HG02763 (cell line): ENCODE measurements at regions not wholly inside any gene's neighbourhood (a gene's known extent, or its start where the extent isn't known, plus 50 kb on each side); places are given as distances from the start of the nearest gene placed in this dataset.
A peak's percentile ranks its signal among the peaks of the same experiment; 100 is the strongest.
"Not testable (repeated sequence)": the region's sequence is repeated elsewhere in the genome, so short reads cannot be mapped to it uniquely, and the experiment has no call there.

ENCODE experiments used
- ATAC-seq: cut with Tn5 transposase; IDR thresholded peaks from one replicate; pipeline ENCODE4 v1.9.1; 2021; ENCODE audit warnings: mild to moderate bottlenecking, moderate library complexity; ENCODE audit not compliant: unreplicated experiment

DNA sequence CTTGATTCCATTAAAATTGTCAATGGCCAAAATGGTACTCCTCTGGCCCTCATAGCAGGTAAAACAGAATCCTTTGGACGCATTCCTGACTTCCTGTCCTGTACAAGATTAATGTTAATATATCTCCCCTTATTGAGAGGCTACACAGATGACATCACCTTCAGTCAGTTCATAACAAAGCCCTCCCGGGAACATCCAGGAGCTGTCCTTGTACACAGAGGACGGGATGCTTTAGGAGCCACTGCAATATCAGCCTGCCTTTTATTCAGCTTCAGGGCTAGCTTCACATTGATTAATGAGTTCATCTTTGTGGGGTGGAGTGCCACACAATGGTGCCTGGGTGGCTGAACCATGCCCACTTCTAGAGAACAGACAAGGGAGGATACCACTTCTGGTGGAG lies 235.1 kb downstream of the NRIP1 start:
- ATAC-seq, result no peak

DNA sequence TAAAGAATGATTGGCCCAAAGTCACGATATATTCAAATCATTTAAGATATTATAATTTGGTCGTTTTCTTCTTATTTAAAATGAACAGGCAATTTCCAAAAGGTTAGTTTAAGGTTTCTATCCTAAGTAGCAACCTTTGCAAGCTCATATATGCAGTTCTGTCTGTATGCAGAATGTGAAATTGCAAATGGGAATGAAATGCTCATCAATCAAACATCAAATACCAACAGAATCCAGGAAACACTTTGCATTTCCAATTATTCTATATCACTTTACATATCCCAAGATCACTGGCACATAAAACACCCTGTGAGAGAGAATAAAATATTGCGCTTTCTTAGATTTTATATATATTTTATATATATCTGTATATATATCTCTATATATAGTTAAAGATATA lies 237.3 kb downstream of the NRIP1 start:
- ATAC-seq, result no peak

DNA sequence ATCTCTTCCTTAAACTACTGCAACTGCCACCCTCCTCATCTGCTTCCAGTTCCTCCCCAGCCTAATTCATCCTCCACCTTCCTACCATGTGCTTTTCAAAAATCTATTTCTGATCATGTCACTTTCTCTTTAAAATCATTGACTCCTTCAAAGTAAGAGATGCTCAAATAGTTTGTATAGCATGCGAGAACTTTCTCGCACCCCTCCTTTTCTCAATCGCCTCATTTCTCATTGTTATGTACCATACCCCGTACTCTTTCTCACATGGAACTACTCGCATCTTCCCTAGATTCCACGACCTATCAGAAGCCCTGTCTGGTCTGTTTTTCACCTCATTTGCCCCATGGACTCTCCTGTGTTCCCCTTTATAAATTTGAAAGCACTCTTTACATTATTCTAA lies 238.2 kb downstream of the NRIP1 start:
- ATAC-seq, result no peak

DNA sequence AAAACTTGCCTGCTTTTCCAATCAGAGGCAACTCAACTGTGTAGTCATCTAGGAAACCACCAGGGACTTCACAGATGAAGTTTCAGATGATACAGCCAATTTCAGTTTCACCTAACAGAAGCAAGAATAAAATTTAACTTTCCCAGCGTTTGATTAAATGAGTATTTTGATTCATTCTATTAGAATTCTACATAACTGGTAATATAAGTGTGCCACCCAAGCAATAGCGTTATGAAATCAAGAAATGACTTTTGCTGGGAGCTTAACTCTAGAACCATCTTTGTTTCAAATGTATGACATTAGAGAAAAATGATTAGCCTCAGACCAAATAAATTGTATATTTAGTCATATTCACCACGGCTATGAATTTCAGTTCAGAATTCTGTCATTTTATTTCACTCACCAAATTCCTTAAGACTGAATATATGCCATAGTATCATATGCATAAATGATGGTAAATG lies 239.3 kb downstream of the NRIP1 start:
- peak; percentile 79 for ATAC-seq

DNA sequence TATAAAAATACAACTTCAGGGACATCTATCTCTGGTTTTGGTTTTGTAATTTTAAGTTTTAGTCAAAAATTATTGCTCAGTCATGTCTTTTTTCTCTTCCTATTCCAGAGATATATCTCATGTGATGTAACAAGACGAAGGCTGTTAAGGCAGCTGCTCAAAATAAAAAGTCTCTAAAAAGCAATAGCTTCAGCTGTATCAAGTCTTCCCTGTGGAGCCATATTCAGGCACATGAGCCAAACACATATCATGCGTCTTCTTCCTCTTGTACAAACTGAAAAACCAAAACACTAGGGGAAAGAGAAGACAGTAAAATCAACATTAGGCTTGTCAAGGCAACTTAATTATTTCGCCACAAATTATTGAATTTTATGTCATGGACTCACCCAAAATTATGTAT lies 240.7 kb downstream of the NRIP1 start:
- no peak for ATAC-seq

DNA sequence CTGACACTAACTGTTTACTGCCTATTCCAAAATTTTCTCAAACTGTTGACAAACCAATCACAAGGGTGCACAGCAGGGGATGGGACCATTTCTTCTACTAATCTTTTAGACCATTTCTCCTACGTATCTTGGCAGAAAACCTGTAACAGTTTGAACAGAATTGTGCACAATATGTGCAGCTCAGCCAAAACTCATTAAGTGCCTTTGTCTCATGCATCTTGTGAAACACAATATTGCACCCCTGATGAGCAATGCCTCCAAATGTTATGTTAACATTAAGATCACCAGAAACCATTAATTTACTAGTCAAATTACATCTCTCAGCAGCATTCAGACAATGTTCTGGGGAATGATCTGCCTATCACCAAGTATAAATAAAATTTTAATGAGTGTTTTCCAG lies 247.5 kb downstream of the NRIP1 start:
- ATAC-seq, result no peak

DNA sequence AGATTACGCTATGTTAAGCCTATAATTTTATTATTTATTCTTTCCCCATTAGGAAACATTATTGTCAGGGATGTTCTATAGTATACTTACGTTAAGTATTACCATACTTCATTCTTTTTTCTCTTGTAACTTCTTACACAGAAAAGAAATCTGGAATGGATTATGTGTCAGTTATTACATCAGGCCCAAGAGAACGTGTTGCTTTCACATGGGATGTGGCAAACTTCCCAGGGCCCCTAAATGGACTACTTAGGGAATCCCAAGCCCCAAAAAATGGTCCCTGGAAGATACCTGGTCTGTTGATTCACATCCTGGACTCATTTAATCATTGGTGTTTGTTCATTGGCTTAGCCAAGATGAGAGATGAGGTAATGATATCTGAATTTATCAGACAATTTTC lies 249.8 kb downstream of the NRIP1 start:
- ATAC-seq, result no peak

DNA sequence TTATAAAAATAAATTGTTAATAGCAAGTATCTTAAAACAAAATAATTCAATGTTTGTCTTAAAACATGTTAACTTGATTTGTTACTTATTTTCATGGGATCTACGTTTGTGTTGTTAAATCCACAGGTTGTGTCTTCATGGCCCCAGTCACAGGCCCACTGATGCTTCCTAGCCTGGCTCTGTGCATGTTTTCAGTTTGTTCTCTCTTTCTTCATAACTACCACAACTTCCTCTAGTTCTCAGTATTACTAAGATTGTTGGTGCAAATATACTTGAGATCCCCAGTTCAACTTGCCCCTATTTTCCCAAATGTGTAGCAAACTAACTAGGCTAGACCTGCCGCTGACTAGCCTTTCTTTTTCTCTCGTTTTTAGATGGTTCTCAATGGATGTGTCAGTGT lies 250.5 kb downstream of the NRIP1 start:
- ATAC-seq, result no peak

DNA sequence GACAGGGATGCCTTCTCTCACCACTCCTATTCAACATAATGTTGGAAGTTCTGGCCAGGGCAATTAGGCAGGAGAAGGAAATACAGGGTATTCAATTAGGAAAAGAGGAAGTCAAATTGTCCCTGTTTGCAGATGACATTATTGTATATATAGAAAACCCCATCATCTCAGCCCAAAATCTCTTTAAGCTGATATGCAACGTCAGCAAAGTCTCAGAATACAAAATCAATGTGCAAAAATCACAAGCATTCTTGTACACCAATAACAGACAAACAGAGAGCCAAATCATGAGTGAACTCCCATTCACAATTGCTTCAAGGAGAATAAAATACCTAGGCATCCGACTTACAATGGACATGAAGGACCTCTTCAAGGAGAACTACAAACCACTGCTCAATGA lies 258.1 kb upstream of the SAMSN1 start:
- not testable (repeated sequence) for ATAC-seq

DNA sequence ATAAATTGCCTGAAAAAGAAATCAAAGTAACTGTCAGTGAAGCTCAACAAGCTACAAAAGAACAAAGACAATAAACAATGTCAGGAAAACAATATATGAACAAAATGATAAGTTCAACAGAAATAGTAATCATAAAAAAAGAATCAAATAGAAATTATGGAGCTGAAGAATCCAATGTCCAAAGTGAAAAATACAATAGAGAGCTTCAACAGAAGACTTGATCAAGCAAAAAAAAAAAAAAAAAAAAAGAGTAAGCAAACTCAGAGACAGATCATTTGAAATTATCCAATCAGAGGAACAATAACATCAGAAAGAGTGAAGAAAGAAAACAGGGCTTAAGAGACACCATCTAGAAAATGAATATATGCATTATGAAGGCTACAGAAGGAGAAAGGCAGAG lies 251.4 kb upstream of the SAMSN1 start:
- no peak for ATAC-seq

DNA sequence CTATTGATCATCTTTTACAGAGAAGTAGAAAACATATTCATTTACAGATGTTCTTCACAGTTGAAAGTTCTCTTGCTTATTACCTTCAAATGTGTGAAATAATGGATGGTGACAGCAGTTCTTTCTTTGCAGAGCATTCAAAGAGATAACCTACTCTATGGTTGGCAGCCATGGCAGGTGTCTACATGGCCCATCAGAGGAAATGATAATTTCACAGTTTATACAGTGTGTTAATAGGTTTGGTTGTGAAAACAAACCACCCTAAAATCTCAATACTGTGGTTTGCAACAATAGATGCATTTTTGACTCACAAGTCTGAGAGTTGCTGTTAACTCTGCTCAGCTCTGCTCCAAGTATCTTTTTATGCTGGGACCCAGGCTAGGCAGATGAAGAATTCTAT lies 241.2 kb upstream of the SAMSN1 start:
- no peak for ATAC-seq

DNA sequence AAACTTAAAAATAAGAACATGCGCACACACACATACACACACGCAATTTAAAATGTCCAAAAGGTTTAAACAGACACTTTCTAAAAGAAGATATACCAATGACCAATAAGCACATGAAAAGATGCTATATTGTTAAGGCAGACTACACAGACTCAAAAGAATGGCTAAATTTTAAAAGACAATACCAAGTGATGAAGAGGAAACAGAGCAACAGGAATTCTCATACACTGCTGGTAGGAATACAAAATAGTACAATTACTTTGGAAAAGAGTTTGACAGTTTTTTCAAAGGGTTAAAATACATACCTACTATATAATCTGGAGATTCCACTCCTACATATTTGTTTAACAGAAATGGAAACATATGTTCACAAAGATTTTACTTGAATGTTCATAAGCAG lies 239.6 kb upstream of the SAMSN1 start:
- ATAC-seq, result no peak

DNA sequence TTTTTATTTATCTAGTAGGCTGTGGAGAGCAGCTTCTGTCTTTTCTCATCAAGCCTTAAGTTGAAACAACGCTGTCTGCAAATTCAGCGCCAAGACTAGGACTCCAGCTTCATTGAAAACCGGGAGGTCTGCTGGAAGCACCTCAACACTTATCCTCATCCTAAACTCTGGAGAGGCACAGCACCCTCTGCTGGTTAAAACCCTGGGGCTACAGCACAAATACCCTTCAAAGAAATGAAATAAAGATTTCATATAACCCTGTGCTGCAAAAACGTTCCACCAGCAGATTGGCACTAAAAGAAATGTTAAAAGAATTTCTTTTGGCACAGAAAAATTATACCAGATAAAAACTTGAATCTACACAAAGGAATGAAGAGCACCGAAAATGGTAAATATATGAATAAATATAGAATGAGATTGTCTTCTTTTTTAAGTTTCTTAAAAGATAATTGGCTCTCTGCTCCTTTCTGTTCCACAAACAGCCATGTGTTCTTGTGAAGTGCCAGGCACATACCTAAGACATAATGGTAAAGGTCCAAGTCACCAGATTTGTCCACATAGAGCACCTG lies 227.7 kb upstream of the SAMSN1 start:
- ATAC-seq, result no peak

DNA sequence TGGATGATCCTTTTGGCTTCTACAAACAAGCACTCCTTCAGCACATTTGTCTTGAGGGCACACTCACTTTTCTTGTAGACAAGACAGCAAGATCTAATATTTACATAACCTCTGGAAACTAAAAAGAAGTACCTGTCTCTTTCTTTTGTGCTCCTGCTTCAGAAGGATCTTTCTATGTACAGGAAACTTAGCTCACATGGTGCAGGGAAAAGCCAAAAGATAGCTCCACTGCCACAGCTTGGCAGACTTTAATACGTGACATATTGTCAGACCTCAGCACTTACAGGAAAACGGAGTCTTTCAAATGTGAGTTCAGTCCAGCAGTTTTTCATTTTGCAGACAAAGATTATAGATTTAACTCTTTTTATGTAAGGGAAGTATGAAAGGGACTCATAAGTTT lies 225.5 kb upstream of the SAMSN1 start:
- ATAC-seq, result no peak

DNA sequence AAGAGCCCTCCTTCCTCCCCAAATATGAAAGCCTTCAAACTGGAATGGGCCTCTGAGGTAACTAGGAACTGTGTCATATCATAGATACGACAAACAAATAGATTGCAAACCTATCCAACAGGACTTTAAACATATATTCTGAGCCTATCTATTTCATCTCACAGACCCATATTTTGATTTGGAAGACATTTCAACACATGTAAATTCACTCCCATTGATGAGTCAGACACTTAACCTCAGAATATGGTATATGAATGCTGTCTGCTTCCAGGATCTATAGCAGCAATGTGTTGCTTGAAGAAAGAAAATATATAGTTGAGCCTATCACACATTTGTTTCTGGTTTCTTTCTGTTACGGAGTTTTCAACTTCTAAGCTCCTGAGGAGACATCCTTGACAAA lies 221.9 kb upstream of the SAMSN1 start:
- no peak for ATAC-seq

DNA sequence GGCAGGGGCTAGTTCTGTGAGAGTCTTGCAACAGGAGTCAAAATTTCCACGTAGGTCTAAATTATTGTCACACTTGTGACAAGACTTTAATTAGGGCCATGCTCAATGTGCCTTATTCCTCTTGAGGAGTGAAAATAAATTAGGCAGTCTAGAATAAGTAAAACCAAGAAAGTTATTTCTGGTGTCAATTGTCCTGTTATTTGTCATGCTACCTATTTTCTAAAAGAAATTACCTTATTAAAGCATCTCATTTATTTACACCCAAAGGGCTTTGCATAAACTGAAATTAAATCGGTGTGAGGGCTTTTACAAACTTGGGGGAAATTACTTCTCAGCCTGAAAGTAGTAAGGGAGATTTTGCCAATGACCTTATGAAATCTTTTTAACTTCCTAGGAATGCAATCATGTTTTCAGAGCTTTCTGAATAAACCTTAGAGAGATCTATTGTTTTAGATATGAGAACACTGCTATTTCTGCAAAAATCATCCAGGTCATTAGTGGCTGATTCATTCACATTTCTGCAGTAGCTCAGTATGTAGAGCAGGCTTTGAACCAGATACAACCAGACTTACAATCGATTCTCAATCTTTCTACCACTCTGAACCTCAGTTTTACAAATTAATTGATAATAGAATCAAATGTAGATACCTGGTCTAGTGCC lies 221.2 kb upstream of the SAMSN1 start:
- no peak for ATAC-seq

DNA sequence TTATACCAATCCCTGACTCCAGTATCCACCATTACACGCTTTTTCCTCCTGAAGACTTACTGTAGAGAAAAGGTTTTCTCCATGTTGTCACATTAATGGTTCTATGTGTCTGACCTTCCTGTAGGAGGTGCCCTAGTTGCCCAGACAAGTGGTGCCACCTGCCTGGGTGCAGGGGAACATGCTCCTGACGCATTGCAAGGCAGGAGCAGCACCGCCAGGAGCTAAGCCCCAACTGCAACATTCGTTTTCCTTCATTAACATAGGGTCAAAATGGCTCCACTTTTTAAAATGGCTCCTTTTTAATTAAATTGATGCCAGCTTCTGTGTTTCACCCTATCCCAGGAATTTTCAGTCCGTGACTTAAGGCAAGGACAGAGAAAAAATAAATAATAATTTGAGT lies 220.1 kb upstream of the SAMSN1 start:
- ATAC-seq, result no peak

DNA sequence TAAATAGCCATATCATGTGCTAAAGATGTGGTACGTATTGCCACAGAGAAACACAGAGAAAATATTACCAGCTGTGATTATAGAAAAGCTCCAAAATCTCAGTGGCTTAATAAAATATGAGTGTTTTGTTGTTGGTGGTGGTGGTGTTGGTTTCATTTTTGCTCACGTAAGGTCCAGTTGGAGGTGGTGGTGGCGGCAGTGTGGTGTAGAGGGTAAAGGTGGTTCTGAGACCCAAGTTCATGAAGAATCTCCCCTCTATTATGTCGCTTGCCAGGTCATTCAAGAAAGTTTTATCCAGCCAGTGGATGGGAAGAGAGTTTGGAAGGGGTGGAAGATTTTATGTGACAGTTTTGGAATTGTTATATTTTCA lies 217.6 kb upstream of the SAMSN1 start:
- ATAC-seq, result peak; percentile 15

DNA sequence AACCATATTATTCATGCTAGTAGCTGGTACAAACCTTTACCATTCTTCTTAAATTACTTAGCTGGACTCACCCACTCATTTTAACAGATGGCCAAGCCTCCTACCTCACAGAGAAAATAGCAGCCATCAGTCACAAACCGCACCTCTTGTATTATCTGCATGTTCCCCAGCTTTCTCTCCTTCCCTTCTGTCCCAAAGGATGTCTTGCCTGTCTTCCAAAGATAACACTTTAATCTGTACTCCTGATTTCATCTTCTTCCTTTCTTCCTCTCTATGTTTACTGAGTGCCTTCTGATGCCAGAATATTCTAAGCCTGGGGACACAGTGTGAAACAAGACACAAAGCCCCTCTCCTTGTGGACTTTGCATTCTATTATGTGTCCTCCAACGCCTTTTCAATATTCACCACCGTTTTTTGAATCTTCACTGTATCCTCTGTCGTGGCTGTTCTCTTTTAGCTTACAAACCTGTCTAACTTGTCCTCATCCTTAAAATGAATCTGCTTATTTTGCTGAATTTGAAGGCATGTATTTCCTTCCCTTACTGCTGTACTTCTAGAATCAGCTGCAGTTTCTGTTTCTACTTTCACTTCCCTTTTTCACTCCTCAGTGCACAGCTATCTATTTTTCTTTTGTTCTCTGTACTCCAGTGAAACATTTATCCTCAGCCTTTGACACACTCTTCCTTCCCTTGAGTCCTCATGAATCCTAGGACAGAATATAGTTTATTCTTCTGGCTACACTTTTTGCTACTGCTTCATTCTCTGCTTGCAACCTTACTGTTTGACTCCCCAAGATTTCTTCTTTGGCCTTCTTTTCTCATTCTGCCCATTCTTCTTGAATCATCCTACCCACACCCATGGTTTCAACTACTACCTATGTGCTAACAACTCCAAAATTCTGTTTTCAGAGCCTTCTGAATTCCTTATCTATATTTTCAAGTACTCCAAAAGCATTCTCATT lies 216.9 kb upstream of the SAMSN1 start:
- ATAC-seq, result peak; percentile 98

DNA sequence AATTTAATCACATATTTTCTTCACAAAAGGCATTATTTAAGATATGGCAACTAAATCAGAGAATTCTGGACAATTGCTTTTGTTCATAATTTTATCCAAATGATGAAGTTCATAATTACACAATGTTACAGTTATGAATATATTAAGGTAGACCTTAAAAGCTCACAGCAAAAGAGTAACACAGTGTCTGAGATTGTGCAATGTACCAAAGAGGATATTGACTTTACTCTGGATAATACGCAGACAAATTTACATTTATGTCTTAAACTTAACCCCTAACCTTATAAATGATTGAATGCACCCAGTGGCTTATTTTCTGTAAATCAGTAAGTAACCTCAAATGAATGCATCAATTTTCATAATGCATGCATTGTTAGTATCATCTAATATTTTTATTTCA lies 216.2 kb upstream of the SAMSN1 start:
- ATAC-seq, result no peak

DNA sequence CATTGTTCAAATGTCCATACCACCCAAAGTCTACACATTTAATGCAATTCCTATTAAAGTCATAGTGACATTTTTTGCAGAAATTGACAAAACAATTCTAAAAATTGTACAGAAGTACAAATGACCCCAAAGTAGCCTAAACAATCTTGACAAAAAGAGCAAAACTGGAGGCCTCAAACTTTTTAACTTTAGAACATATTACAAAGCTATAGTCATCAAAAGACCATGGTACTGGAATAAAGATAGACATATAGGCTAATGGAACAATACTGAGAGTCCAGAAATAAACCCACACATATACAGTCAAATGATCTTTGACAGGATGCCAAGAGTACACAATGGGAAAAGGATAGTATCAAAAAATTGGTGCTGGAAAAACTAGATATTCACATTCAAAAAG lies 213.2 kb upstream of the SAMSN1 start:
- ATAC-seq, result no peak

DNA sequence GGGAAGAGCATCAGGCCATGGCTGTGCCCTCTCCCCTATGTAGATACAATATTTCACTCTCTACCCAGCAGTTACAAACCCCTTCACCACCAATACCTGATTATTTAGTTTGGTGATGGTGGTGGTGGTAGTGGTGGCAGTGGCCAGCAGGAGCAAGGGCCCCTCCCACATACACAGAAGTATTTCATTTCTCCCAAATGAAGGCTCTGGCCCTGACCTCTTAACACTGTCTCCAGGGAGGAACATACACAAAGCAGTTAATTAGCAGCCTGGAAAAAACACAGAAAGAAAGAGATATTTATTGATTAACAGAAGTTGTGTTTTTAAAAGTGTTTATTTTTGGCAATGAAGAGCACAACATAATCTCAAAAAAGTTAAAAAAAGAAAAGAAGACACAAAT lies 212.7 kb upstream of the SAMSN1 start:
- ATAC-seq, result no peak
